ENCODE measurements at regions not wholly inside any gene's neighbourhood (a gene's known extent, or its start where the extent isn't known, plus 50 kb on each side); places are given as distances from the start of the nearest gene placed in this dataset.

DNA sequence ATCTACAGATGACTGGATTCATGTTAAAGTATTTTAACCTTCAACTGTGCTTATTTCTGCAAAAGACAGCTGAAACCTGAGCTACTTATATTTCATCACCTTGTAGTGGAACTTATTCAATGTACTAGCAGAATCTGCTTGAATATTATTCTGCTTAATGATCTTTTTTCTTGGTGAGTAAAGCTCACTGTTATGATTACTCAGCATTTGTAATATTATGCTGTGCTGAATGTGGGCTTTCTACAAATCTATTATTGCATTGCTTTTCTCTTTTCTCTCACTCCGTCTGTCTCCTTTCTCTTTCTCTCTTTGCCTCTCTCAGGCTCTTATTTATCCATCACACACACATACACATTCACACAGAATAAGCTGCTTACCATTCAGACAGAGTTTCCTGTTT lies 98.7 kb upstream of the TMEM196 start:
- no peak overlapping the region for H2AFZ ChIP-seq (ENCODE audit: low read length)
- H3K9me3 ChIP-seq (ENCODE audit: insufficient read depth in 2 of 2, low read depth in 1 of 2, low read length in 1 of 2): peaks cover 5 to 6% of the 10 kb centered on the region in 2 experiments; a peak in 2 of 4 replicates
- CTCF ChIA-PET (ENCODE audit: partially characterized antibody): no interaction called here
- no peak overlapping the region for H4K5ac ChIP-seq (ENCODE audit: insufficient read length, low read depth, low read length)
- no peak overlapping the region for H2BK5ac ChIP-seq (ENCODE audit: low read depth, low read length)
- H4K8ac ChIP-seq (ENCODE audit: extremely low read depth, insufficient read depth, low read length): no peak overlapping the region
- TF ChIP-seq TCF12 (IDR thresholded peaks at IDR 0.05; ENCODE audit: low read depth, low read length) (no peak), NANOG (IDR thresholded peaks at IDR 0.05; ENCODE audit: insufficient read depth, low read depth, low read length, poor library complexity, severe bottlenecking) (no peak)
- H2BK120ac ChIP-seq (replicated peaks; ENCODE audit: low read depth, low read length): no peak overlapping the region
- no peaks in the 10 kb centered on the region for H3K27me3 ChIP-seq (replicated peaks in 1 of 4; ENCODE audit: control insufficient read depth in 3 of 4, extremely low read depth in 1 of 4, insufficient read depth in 3 of 4, low read length in 3 of 4)
- H2BK15ac ChIP-seq (ENCODE audit: low read length): no peak overlapping the region
- DNase-seq (ENCODE audit: low read depth in 1 of 2, low spot score in 2 of 2): no peak
- H3K4me2 ChIP-seq (ENCODE audit: insufficient read depth in 1 of 2, low read depth in 2 of 2, low read length in 2 of 2): no peak overlapping the region
- POLR2A ChIA-PET (ENCODE audit: partially characterized antibody): no interaction called here
- H3K56ac ChIP-seq (replicated peaks; ENCODE audit: insufficient read length, low read depth, low read length): no peak overlapping the region
- no peak overlapping the region for H2BK12ac ChIP-seq (ENCODE audit: low read depth, low read length)
- H3K79me2 ChIP-seq (ENCODE audit: control insufficient read depth in 1 of 2, insufficient read depth in 2 of 2, low read length in 2 of 2): no peaks in the 10 kb centered on the region
- WGBS, 2 experiments (ENCODE audit: extremely low coverage in 1 of 2, insufficient coverage in 1 of 2, insufficient read length in 1 of 2, insufficient replicate concordance in 2 of 2, low coverage in 1 of 2, low lambda C conversion rate in 2 of 2, missing lambda C conversion rate in 1 of 2): 90% methylated on average over 1 of the region's 1 CpG; no CpG with 5 or more reads in 1 of the 2 experiments
- H3K79me1 ChIP-seq (ENCODE audit: low read depth, low read length): no peaks in the 10 kb centered on the region
- H3K4me1 ChIP-seq (replicated peaks in 1 of 4; ENCODE audit: control insufficient read depth in 3 of 4, insufficient read depth in 4 of 4, low read length in 3 of 4): no peaks in the 10 kb centered on the region
- no peaks in the 10 kb centered on the region for H3K36me3 ChIP-seq (ENCODE audit: control insufficient read depth in 2 of 4, insufficient read depth in 4 of 4, low read length in 3 of 4)
- no peak overlapping the region for H3K23ac ChIP-seq (ENCODE audit: insufficient read length)
- no peaks in the 10 kb centered on the region for H4K20me1 ChIP-seq (replicated peaks in 1 of 2; ENCODE audit: control insufficient read depth in 1 of 2, insufficient read depth in 2 of 2, low read length in 2 of 2)
- H3K23me2 ChIP-seq (ENCODE audit: low read depth, low read length): no peaks in the 10 kb centered on the region
- H3K27ac ChIP-seq (ENCODE audit: low read depth, low read length): no peak overlapping the region
- no peak overlapping the region for H3K4ac ChIP-seq (replicated peaks; ENCODE audit: insufficient read length, low read depth, low read length)
- H3K14ac ChIP-seq (ENCODE audit: insufficient read length): no peak overlapping the region
- no peak overlapping the region for H3K18ac ChIP-seq (ENCODE audit: extremely low read depth, low read length)
- no peak overlapping the region for H2BK20ac ChIP-seq (ENCODE audit: low read length)
- H3K9ac ChIP-seq (replicated peaks in 1 of 4; ENCODE audit: extremely low read depth in 1 of 4, low read depth in 3 of 4, low read length in 3 of 4): no peak overlapping the region
- H4K91ac ChIP-seq (replicated peaks; ENCODE audit: insufficient read length, low read length): no peak overlapping the region
- FAIRE-seq: no peak
- H2AK5ac ChIP-seq (ENCODE audit: low read depth, low read length): no peak overlapping the region
- no peak overlapping the region for H3K4me3 ChIP-seq (ENCODE audit: extremely low read depth in 1 of 4, insufficient read depth in 2 of 4, low read depth in 3 of 4, low read length in 4 of 4)

All from H1 (cell line).